ENCODE measurements at regions not wholly inside any gene's neighbourhood (a gene's known extent, or its start where the extent isn't known, plus 50 kb on each side); places are given as distances from the start of the nearest gene placed in this dataset.

DNA sequence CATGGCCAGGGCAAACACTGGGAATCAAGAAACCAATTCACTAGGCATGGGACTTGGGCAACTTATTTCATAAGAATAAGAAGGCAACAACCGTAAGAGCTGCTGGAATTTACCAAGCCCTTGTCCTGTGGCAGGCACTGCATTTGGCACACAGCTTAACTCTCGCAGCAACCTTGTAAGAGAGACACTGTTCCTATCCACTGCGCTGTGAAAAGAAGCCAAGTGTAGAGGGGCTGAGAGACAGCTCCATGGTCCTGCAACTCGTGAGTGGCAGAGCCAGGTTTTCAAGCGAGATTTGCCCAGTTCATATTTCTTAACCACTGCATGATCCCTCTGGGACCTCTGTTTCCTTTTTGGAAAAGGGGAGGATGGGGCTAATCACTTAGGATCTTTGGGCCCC lies 129.3 kb upstream of the STC2 start:
- no peak for DNase-seq

DNA sequence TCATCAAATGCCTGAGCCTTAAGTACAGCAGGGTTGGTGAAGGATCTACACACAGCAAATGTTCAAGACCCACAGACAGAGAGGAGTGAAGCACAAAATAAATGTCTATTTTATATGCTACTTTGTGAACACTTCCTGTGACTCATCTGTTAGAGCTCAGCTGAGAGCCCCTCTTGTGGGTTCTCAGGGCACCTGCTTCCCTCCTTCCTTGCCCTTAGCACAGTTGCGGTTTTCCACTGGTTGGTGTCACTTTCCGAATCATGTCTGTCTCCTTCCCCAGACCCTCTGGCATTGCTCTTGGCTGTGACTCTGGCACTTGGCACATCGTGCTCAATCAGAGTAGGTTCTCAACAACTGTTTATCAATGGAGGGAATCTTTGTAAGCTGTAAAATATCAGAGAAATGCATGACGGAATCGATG lies 128.5 kb upstream of the STC2 start:
- DNase-seq: no peak

DNA sequence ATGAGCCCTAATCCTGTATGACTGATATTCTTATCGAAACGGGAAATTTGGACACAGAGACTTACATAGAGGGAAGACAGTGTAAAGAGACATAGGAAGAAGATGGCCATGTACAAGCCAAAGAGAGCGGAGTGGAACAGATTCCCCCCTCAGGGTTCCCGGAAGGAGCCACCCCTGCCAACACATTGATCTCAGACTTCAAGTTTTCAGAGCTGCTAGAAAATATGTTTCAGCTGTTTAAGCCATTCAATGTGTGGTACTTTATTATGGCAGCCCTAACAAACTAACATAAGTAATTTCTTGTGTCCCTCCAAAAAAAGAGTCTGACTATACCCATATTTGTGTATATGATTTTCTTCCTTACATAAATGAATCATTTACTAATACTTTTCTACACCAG lies 128.0 kb upstream of the STC2 start:
- DNase-seq: no peak

DNA sequence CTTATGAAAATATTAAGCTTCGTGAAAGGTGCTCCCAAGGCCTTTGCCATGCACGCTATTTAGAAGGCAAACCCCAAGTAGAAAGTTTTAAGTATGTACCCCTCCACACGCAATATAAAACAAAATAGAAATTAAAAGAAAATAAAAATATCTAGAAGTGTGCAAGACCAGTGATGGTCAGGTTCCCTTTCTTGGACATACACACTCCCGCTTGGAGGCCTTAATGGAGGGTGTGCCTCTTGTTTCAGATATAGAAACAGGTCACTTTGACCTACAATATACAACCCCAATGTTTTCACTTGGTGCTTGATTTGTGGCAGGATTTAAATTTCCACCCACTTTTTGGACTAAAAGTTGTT lies 127.4 kb upstream of the STC2 start:
- DNase-seq: no peak

DNA sequence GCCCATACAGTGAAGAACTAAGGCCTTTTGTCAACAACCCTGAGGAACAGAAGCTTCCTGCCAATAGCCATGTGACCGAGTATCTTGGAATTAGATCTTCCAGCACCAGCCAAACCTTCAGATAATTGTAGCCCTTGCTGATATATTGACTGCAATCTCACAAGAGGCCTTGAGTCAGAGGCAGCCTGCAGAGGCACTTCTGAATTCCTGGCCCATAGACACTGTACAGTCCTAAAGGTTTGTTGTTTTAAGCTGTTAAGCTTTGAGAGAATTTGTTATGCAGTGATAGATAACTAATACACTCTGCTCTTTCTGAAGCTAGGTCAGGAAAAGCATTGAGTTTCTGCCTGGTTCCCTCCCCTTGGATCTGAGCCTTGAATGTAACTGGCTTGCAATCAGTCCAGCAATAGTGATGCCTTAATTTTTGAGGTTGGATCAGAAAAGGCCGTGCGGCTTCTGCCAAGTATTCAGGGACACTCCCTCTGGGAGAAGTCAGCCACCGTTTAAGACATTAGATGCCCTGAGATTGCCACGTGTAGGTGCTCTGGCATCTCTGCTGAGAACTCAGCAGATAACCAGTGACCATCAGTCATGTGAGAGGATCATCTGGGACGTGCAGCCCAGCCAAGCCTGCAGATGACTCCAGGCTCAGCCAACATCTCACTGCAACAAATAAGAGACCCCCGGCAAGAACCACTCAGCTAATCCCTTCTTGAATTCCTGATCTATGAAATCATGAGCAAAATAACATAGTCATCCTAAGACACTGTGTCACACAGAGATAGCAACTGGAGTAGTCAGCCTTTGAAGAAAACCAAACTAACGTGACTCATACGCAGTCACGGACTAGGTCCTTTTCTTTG lies 126.8 kb upstream of the STC2 start:
- no peak for DNase-seq

DNA sequence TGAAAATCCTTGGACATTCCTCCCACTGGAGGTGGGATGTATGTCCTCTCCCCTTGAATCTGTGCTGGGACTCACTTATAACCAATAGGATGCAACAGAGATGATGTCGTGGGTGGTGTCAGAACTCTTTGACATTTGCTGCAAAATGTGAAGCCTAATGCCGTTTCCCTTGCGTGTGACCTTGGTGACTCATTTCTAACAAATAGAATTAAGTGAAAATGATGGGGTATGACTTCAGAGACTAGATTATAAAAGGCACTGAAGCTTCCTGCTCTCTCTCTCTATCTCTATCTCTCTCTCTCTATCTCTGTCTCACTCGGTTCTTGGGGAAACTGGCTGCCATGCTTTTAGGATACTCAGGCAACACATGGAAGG lies 126.1 kb upstream of the STC2 start:
- no peak for DNase-seq

DNA sequence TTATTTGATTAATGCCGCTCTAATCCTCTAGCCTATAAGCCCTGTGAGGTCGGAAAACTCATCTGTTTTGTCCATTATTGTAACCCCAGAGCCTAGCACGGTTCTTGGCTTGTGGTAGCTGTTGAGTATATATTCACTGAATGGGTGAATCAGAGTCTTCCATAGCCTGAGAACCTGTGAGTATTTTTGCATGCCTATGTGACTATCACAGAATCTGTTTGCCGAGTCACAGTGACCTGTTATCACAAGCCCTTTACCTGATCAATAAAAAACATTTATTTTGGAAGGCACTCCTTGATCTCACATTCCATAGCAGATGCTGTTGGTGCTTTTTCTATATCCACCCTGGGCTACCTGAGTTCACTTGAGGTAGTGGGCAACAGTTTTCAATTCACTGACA lies 125.0 kb upstream of the STC2 start:
- DNase-seq: no peak

DNA sequence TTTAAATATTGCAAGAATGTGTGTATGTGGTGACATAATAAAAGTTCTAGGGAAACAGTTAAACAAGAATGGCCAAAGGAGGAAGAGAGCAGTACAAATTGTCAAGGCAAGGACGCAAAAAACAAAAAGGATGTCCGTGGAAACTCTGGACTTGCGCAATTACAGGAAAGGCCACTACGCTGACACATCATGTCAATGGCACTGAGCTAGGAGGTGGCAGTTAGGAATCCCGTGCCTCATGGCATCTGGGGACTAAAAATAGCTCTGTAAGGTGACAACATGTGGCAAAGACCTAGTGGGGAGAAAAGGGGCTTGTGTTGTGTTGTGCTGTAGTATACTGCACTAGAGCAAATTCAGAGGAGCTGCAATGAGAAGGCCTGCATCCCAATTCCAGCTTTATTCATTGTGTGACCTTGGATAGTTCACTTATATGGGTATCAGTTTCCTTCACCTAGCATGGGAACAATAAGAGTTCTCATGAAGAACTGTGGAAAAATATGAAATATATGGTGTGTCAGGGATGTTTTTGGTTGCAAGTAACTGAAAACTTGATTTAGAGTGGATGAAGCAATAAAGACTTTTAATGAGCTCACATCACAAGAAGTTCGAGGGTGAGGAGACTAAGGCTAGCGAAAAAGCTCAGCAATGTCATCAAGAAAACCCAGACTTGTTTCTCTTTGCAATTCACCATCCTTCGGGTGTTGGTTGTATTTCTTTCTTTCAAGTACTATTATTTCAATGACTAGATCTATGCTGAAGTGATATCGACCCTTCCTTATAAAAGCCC lies 124.1 kb upstream of the STC2 start:
- DNase-seq: peak in 1 of 2 donors; percentile 59

DNA sequence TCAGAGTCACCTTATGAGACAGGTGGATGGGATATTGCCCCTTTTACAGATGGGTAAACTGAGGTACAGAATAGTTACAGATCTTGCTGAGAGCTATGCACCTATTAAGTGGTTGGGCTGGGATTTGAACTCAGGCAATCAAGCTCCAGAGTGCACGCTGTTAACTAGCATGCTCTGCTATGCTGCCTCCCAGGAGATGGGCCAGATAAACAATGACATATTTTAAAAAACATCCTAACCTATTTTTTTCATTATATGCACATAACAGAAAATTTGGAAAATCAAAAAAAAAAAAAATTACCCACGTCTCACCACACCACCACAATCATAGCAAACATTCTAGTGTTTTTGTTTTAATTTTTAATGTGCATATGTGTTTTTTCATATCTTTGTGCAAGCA lies 123.4 kb upstream of the STC2 start:
- no peak for DNase-seq

DNA sequence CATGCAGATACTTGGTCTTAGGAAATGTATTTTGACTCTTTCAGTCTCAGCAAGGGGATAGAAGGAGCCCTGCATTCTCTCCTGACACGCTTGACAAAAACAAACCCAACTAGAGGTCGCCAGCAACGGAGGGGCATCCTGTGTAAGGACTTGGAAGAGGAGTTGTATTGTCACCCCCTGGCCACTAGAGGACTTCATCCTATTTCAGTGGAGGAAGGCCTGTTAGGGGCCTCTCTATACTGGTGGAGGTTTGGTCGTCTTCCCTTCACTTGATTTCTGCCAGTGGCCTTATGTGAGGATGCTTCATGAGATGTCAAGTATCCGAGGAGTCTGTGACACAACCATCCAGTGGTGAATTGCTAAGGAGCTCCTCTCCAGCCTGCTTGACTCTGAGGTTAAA lies 122.8 kb upstream of the STC2 start:
- no peak for DNase-seq

DNA sequence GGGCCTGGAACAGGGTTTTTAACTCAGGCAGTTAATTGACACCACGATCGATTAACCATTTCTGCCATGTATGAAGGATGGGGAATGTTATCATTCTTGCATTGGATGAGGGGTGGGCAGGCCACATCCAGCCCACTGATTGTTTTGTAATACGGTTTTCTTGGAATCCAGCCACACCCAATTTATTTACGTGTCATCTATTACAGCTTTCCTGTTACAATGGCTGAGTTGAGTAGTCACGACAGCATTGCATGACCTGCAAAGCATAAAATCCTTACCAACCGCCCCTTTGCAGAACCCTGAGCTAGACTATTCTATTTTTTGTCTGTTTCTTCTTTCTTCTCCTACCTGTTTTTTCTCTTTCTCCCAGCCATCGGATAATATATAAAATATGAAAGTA lies 122.0 kb upstream of the STC2 start:
- no peak for DNase-seq

DNA sequence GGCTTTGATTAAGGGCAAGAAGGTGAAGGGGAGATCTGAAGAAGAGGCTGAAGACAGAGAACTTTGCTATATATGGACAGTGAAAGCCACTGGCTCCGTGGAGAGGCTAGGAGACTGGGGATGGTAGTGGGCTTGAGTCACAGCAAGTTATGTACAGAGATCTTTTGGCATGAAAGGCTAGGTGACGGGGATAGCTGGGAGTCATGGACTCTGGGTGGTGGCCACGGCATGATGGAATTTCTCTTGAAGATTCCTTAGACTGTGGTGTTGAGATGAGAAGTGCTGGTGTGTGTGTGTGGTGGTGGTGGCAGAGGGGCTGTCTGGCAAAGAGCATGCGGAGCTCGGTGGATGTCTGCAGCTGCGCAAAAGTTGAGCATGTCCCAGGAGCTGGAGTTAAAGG lies 120.6 kb upstream of the STC2 start:
- DNase-seq: no peak

DNA sequence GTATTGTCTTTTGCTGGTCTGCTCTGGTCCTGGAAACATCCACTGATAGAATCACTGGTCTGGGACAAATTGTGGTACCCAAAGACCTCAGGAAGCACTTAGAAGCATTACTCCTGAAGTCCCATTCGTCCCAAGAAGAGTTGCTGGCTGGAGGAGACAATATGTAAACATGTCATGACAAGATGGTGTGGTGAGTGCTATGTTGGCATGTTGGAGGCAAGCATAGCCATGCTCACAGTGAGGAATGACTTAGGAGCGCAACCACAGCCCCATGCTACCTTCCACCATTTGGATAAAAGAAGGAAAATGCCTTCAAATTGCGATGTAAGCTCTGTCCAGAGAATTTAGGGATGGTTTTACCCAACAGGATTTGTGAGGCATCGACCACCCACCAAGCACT lies 115.8 kb upstream of the STC2 start:
- DNase-seq: no peak

DNA sequence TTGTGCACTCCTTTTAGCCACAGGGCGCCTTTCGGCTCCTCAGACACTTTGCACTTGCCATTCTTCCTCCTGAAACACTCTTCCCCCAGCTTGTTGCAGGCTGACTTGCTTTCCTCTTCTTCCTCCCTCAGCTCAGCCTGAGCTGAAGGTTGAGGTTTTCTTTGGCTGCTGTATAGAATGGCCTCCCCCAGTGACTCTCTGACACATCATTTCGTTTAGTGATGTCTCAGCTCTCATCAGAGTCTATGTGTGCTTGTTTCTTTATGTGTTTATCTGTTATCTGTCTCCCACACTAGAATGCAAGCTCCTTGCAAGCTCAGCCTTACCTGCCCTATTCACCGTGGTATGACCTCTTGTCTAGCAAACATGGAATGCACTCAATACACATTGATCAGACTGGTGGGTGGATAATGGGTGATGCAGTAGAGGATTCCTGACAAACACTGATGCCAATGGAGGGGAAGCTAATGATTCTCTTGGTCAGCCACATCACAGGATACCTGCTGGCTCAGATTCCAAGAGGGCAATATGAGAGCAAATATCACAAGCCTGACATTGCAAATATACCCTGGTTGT lies 112.9 kb upstream of the STC2 start:
- no peak for DNase-seq

DNA sequence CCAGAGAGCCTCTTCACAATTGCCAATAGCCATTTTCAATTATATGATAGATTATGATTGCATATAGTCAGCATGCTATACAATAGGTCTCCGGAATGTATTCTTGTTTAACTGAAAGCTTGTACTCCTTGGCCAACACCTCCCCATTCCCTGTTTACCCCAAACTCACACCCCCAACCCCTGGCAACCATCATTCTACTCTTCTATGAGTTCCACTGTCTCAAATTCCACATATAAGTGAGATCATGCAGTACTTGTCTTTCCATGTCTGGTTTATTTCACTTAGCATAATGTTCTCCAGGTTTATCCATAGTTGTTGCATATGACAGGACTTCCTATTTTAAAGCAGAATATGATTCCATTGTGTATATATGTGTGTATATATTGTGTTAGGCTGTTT lies 110.7 kb upstream of the STC2 start:
- DNase-seq: no peak

DNA sequence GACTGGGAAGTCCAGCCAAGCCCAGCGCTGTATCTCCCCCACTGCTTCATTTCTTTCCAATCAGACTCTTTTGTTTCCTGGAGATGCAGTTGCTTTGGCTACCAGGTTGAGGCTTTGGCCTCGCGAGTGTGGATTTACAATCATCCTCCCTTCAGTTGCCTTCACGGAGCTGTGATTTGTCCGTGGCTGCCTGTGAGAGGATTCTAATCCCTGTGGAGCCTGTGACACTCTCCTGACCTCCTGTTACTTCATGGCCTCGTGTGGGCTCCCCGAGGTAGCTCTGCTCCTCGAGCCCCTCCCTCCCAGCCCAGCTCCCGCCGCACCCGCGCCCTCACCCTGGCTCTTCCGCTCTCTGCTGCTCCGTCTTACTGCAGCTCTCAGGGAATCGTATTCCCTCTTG lies 107.2 kb upstream of the STC2 start:
- DNase-seq: no peak

DNA sequence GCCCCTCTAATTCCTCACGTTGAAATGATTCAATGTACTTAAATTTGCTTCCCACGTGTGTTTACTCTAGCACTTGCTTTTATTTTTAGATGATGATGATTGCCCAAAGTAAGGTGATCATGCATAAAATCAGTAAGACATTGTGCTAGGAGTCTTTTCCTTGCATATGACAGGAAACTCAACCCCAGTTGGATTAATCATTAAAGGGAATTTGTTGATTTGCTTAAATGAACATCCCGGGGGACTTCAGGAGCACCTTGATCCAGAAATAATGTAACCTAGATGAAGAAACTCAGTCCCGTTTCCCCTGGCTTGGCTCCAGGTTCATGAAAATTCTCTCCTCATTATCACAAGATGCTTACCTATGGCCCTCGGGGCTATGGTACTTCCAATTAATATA lies 106.1 kb upstream of the STC2 start:
- no peak for DNase-seq

DNA sequence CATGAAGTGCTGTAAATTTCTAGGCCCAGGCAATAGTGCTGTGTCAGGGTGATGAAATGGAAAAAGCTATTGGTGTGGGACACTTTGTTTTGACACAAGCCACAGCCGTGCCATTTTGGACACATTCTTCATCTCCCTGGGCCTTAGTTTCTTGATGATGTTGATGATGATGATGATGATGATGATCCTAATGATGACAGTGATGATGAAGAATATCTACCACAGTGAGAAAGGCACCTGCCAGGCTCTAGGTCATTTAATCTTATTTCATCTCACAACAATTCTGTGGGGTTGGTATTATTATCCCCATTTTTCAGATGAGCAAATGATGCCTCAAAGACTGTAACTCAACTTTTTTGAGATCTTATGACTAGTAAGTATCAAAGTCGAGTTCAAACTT lies 102.2 kb upstream of the STC2 start:
- DNase-seq: no peak

DNA sequence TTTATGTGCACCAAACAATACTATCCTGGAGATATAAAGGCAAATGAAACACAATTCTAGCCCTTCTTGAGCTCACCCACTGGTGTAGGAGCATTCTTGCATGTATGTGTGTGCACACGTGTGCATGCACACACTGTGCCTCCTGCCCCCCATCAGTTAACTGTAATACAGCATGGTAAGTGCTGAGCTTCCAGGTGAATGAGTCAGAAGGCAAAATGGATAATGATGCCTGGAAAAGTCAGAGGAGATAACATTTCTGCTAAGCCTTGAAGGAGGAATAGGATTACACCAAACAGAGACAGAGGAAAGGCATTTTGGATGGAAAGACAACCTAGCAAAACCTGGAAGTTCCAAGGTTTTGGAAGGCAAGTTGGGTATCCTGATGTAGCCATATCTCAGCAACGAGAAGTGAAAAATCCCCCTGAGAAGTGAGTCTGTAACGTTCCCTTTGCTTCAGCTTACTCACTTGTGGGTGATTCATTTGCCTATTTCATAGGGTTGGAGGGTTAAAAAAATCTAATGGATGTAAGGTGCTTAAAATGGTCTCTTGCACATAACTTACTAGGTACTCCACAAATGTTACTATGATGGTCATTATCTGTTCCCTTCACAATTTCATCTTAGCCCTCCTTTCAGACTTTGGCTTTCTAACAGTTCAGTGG lies 101.4 kb upstream of the STC2 start:
- no peak for DNase-seq

DNA sequence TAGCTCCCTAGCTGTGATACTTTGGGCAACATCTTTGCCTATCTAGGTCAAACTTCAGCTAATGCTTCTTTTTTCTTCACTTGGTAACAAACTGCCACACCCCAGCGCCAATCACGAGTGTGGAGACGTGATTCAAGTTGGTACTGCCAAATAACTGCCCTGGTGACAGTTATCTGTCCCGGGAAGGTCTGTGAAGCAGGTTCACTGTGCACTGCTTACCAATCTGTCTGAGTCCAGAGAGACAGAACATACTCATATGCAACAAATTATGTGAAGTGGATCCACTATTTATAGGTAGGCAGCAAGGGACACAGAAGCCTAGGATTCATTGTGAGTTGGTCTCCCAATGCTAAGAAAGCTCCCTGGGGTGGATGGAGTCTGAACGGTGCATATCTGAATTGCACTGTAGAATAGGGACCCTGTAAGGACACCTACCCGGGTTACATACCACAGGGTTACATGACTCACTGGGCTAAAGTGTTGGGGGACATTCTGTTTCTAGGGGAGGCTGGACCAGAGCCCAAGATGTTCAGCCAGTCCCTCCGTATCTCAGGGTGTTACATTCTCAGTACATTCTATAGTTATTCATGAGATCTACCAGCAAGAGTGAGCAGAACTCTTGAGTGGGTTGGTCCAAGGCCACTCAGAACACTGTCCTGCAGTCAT lies 95.4 kb upstream of the STC2 start:
- DNase-seq: no peak

DNA sequence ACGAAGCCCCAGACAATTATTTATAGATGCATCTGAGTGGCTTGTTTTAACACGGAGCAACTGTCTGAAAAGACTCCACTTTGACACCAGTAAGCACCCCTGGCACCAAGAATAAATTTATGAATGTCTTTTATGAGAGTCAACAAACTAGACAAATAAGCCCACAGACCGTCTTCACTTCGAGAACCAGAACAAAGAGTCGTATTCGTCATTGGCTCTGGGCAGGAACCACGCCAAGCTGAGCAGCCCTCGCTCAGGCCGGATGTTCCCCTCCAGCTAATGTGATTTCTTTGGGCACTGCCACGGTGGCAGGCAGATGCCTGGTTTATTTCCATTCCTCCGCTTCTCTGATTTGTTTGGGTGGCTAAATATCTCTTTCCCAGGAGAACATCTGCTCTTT lies 91.9 kb upstream of the STC2 start:
- no peak for DNase-seq

DNA sequence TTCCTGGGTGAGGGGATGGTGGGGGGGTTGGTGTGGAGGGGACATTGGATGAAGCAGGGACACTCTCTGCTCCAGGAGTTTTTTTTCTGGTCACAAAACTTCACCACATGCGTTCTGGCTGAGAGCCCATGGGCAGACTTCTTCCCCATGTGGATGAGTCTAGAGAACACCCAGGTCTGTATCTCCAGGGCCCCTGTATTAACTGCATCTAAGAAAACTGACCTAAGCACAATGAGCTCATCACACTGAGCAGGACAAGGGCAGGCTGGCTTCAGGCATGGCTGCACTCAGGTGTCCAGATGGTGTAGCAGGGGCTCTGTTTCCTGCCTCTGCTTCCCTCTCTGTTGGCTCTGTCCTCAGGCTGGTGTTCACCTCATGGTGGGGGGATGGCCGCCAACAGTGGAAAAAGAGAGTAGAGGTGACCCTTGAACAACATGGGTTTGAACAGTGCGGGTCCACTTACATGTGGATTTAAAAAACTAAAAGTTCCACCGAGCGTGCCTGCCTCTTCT lies 85.3 kb upstream of the STC2 start:
- no peak for DNase-seq

DNA sequence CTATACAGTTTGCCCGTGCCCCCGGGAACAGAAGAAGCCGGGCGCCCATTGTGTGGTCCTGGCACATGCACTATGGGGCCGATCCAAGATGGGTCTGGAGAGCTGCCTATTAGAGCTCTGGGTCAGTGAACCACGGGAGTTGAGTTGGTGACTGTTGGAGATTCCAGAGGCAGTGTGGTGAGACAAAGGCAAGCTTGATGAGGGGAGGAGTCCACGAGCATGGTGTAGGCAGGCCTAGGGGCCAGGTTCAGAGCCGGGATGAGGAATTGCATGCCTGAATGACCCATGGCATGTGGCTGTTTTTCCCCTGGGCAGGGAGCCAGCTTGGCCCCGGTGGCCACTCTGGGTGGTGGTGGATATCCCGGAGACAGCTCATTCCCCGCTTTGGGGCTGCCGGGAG lies 84.4 kb upstream of the STC2 start:
- no peak for DNase-seq
